ENCODE measurements at regions not wholly inside any gene's neighbourhood (a gene's known extent, or its start where the extent isn't known, plus 50 kb on each side); places are given as distances from the start of the nearest gene placed in this dataset.

GRCh38 chr11:8823174-8823742, 87.7 kb upstream of the AKIP1 start:
- no peak for DNase-seq (ENCODE audit: low read depth)

- peak; percentile 97 for DNase-seq (ENCODE audit: low read depth)
Observed at GRCh38 chr11:8826139-8826786, 84.7 kb upstream of the AKIP1 start.

- no peak for DNase-seq (ENCODE audit: low read depth)
Observed at GRCh38 chr11:8826901-8827560, 84.0 kb upstream of the AKIP1 start.

GRCh38 chr11:8828046-8828445, 82.9 kb upstream of the AKIP1 start:
- DNase-seq (ENCODE audit: low read depth), result no peak

- peak; percentile 59 for DNase-seq (ENCODE audit: low read depth)
Observed at GRCh38 chr11:8828580-8829361, 82.2 kb upstream of the AKIP1 start.

GRCh38 chr11:8829556-8829955, 81.4 kb upstream of the AKIP1 start:
- DNase-seq (ENCODE audit: low read depth), result no peak

GRCh38 chr11:8830641-8831040, 80.3 kb upstream of the AKIP1 start:
- peak; percentile 67 for DNase-seq (ENCODE audit: low read depth)

GRCh38 chr11:8831861-8832260, 79.1 kb upstream of the AKIP1 start:
- DNase-seq (ENCODE audit: low read depth), result peak; percentile 45

GRCh38 chr11:8832571-8833260, 78.3 kb upstream of the AKIP1 start:
- DNase-seq (ENCODE audit: low read depth), result peak; percentile 95

GRCh38 chr11:8833568-8834315, 77.2 kb upstream of the AKIP1 start:
- peak; percentile 52 for DNase-seq (ENCODE audit: low read depth)

GRCh38 chr11:8834379-8834778, 76.6 kb upstream of the AKIP1 start:
- DNase-seq (ENCODE audit: low read depth), result no peak

- peak; percentile 78 for DNase-seq (ENCODE audit: low read depth)
Observed at GRCh38 chr11:8838248-8838647, 72.7 kb upstream of the AKIP1 start.

GRCh38 chr11:8839306-8839956, 71.6 kb upstream of the AKIP1 start:
- no peak for DNase-seq (ENCODE audit: low read depth)

- DNase-seq (ENCODE audit: low read depth), result peak; percentile 75
Observed at GRCh38 chr11:8839957-8840945, 70.7 kb upstream of the AKIP1 start.

GRCh38 chr11:8841899-8842298, 69.1 kb upstream of the AKIP1 start:
- no peak for DNase-seq (ENCODE audit: low read depth)

- no peak for DNase-seq (ENCODE audit: low read depth)
Observed at GRCh38 chr11:8858808-8859207, 52.2 kb upstream of the AKIP1 start.
